Astrocyte (in vitro differentiated cells and primary cell): ENCODE measurements at regions not wholly inside any gene's neighbourhood (a gene's known extent, or its start where the extent isn't known, plus 50 kb on each side); places are given as distances from the start of the nearest gene placed in this dataset.

ENCODE experiments used
- DNase-seq: peaks from one replicate; pipeline ENCODE4 v3.0.0-alpha.2; 2010; ENCODE audit warnings: low read depth
- FAIRE-seq: peaks from 2 replicates; lab custom pipeline; 2011; peaks lifted over from hg19 to GRCh38; lab: Jason Lieb, UNC
- H2AFZ ChIP-seq: 2 replicates; pipeline ENCODE4 v1.6.0; 2012; ENCODE audit warnings: low read depth, low read length, inconsistent platforms
- H3K27ac ChIP-seq: 2 replicates; pipeline ENCODE4 v1.5.1; 2011; ENCODE audit warnings: low read depth, low read length, inconsistent platforms
- H3K27me3 ChIP-seq: 2 replicates; pipeline ENCODE4 v1.6.0; 2011; ENCODE audit warnings: low read length, inconsistent platforms; ENCODE audit not compliant: insufficient read depth
- H3K36me3 ChIP-seq: 2 replicates; pipeline ENCODE4 v1.5.1; 2011; ENCODE audit warnings: low read length, inconsistent platforms; ENCODE audit not compliant: insufficient read depth
- H3K4me1 ChIP-seq: 2 replicates; pipeline ENCODE4 v1.5.1; 2011; ENCODE audit warnings: low read length, inconsistent platforms; ENCODE audit not compliant: insufficient read depth
- H3K4me2 ChIP-seq: 2 replicates; pipeline ENCODE4 v1.6.0; 2012; ENCODE audit warnings: low read length, inconsistent platforms
- H3K4me3 ChIP-seq: 2 replicates; pipeline ENCODE4 v1.5.1; 2011; ENCODE audit warnings: low read depth, mild to moderate bottlenecking, low read length, inconsistent platforms; ENCODE audit not compliant: insufficient read depth
- H3K79me2 ChIP-seq: 2 replicates; pipeline ENCODE4 v1.6.0; 2012; ENCODE audit warnings: mild to moderate bottlenecking, low read length, inconsistent platforms; ENCODE audit not compliant: insufficient read depth
- H3K9ac ChIP-seq: 2 replicates; pipeline ENCODE4 v1.6.0; 2012; ENCODE audit warnings: mild to moderate bottlenecking, low read length, inconsistent platforms
- H3K9me3 ChIP-seq: 2 replicates; pipeline ENCODE4 v1.5.1; 2012; ENCODE audit warnings: low read depth, mild to moderate bottlenecking, low read length, inconsistent platforms; ENCODE audit not compliant: insufficient read depth
- H4K20me1 ChIP-seq: 2 replicates; pipeline ENCODE4 v1.6.0; 2012; ENCODE audit warnings: low read length, inconsistent platforms; ENCODE audit not compliant: insufficient read depth
- H3K27ac Mint-ChIP-seq: one replicate; pipeline ENCODE4 v1.8.0; 2021; ENCODE audit warnings: mild to moderate bottlenecking, mixed read lengths; ENCODE audit not compliant: unreplicated experiment
- H3K27me3 Mint-ChIP-seq: one replicate; pipeline ENCODE4 v1.8.0; 2021; ENCODE audit warnings: low read depth, mixed read lengths; ENCODE audit not compliant: unreplicated experiment
- H3K36me3 Mint-ChIP-seq: one replicate; pipeline ENCODE4 v1.8.0; 2021; ENCODE audit warnings: low read depth, mixed read lengths; ENCODE audit not compliant: unreplicated experiment
- H3K4me1 Mint-ChIP-seq: one replicate; pipeline ENCODE4 v1.8.0; 2021; ENCODE audit warnings: low read depth, mixed read lengths; ENCODE audit not compliant: unreplicated experiment
- H3K4me3 Mint-ChIP-seq: one replicate; pipeline ENCODE4 v1.8.0; 2021; ENCODE audit warnings: mild to moderate bottlenecking, moderate library complexity, mixed read lengths; ENCODE audit not compliant: unreplicated experiment
- H3K9me3 Mint-ChIP-seq: one replicate; pipeline ENCODE4 v1.8.0; 2021; ENCODE audit warnings: mild to moderate bottlenecking, mixed read lengths; ENCODE audit not compliant: unreplicated experiment
- CTCF ChIP-seq: IDR thresholded peaks from 2 replicates; pipeline ENCODE4 v1.5.1; 2011; ENCODE audit warnings: low read depth, mild to moderate bottlenecking, inconsistent platforms, low read length, moderate library complexity; ENCODE audit not compliant: insufficient read depth
- EZH2 ChIP-seq: IDR thresholded peaks from 2 replicates; pipeline ENCODE4 v1.6.1; 2012; ENCODE audit warnings: mild to moderate bottlenecking, low read length, inconsistent platforms; ENCODE audit not compliant: insufficient read depth

- H3K4me1 Mint-ChIP-seq, result no peaks in the 10 kb centered on the region
- H4K20me1 ChIP-seq, result no peaks in the 10 kb centered on the region
- no peak for DNase-seq
- TF ChIP-seq EZH2, result no peak
- no peak for TF ChIP-seq CTCF
- H3K9ac ChIP-seq, result no peak overlapping the region
- no peak for FAIRE-seq
- no peaks in the 10 kb centered on the region for H3K79me2 ChIP-seq
- no peaks in the 10 kb centered on the region for H3K36me3 Mint-ChIP-seq
- peaks cover 8% of the 10 kb centered on the region for H3K9me3 Mint-ChIP-seq
- H2AFZ ChIP-seq, result no peak overlapping the region
- no peak overlapping the region for H3K4me2 ChIP-seq
- H3K9me3 ChIP-seq, result no peaks in the 10 kb centered on the region
- H3K4me1 ChIP-seq, result no peaks in the 10 kb centered on the region
- peaks cover 18% of the 10 kb centered on the region for H3K27me3 Mint-ChIP-seq
- no peaks in the 10 kb centered on the region for H3K36me3 ChIP-seq
- no peaks in the 10 kb centered on the region for H3K27me3 ChIP-seq
- no peak overlapping the region for H3K4me3 ChIP-seq
- H3K27ac Mint-ChIP-seq, result no peak overlapping the region
- no peak overlapping the region for H3K4me3 Mint-ChIP-seq
- H3K27ac ChIP-seq, result no peak overlapping the region
These were observed 452.6 kb downstream of the ZNF536 start for GRCh38 chr19:30824809-30825208.

- Mint-ChIP-seq H3K27ac (no peak overlapping the region), H3K4me3 (no peak overlapping the region), H3K4me1 (no peaks in the 10 kb centered on the region), H3K36me3 (no peaks in the 10 kb centered on the region), H3K27me3 (peaks cover 44% of the 10 kb centered on the region), H3K9me3 (peaks cover 4% of the 10 kb centered on the region)
- H2AFZ ChIP-seq, result no peak overlapping the region
- no peak overlapping the region for H3K9ac ChIP-seq
- no peaks in the 10 kb centered on the region for H3K27me3 ChIP-seq
- H3K4me1 ChIP-seq, result no peaks in the 10 kb centered on the region
- H3K4me3 ChIP-seq, result no peak overlapping the region
- DNase-seq (no peak), FAIRE-seq (no peak)
- H3K9me3 ChIP-seq, result no peaks in the 10 kb centered on the region
- H3K79me2 ChIP-seq, result no peaks in the 10 kb centered on the region
- H4K20me1 ChIP-seq, result no peaks in the 10 kb centered on the region
- H3K27ac ChIP-seq, result no peak overlapping the region
- no peak overlapping the region for H3K4me2 ChIP-seq
- H3K36me3 ChIP-seq, result no peaks in the 10 kb centered on the region
- no peak for TF ChIP-seq CTCF
- TF ChIP-seq EZH2, result no peak
These were observed 445.9 kb downstream of the ZNF536 start for GRCh38 chr19:30817965-30818567.

GRCh38 chr19:30817197-30817596, 445.0 kb downstream of the ZNF536 start:
- no peak overlapping the region for H3K27ac Mint-ChIP-seq
- H3K36me3 Mint-ChIP-seq, result no peaks in the 10 kb centered on the region
- no peak overlapping the region for H3K9ac ChIP-seq
- FAIRE-seq (no peak), DNase-seq (no peak)
- no peaks in the 10 kb centered on the region for H3K27me3 ChIP-seq
- no peak overlapping the region for H3K4me2 ChIP-seq
- no peaks in the 10 kb centered on the region for H3K36me3 ChIP-seq
- H4K20me1 ChIP-seq, result no peaks in the 10 kb centered on the region
- no peaks in the 10 kb centered on the region for H3K4me1 ChIP-seq
- TF ChIP-seq CTCF (no peak), EZH2 (no peak)
- no peaks in the 10 kb centered on the region for H3K79me2 ChIP-seq
- H3K4me3 Mint-ChIP-seq, result no peak overlapping the region
- no peaks in the 10 kb centered on the region for H3K9me3 ChIP-seq
- peaks cover 2% of the 10 kb centered on the region for H3K9me3 Mint-ChIP-seq
- H2AFZ ChIP-seq, result no peak overlapping the region
- H3K4me3 ChIP-seq, result no peak overlapping the region
- no peak overlapping the region for H3K27ac ChIP-seq
- H3K4me1 Mint-ChIP-seq, result no peaks in the 10 kb centered on the region
- H3K27me3 Mint-ChIP-seq, result peaks cover 44% of the 10 kb centered on the region
